GM12865 (cell line): ENCODE measurements at regions not wholly inside any gene's neighbourhood (a gene's known extent, or its start where the extent isn't known, plus 50 kb on each side); places are given as distances from the start of the nearest gene placed in this dataset.

ENCODE experiments used
- DNase-seq: peaks from one replicate; pipeline ENCODE4 v3.0.0; 2010; ENCODE audit warnings: low read depth
- H3K4me3 ChIP-seq: 2 replicates; pipeline ENCODE4 v1.5.1; 2011; ENCODE audit warnings: mild to moderate bottlenecking, low read depth, low read length, control low read depth
- TF ChIP-seq, protein P1 (sequence below): IDR thresholded peaks from 2 replicates; pipeline ENCODE4 v1.5.1; 2011; ENCODE audit warnings: low read length, control low read depth, low read depth, inconsistent platforms; ENCODE audit not compliant: insufficient read depth; ENCODE audit errors: missing control alignments

DNA sequence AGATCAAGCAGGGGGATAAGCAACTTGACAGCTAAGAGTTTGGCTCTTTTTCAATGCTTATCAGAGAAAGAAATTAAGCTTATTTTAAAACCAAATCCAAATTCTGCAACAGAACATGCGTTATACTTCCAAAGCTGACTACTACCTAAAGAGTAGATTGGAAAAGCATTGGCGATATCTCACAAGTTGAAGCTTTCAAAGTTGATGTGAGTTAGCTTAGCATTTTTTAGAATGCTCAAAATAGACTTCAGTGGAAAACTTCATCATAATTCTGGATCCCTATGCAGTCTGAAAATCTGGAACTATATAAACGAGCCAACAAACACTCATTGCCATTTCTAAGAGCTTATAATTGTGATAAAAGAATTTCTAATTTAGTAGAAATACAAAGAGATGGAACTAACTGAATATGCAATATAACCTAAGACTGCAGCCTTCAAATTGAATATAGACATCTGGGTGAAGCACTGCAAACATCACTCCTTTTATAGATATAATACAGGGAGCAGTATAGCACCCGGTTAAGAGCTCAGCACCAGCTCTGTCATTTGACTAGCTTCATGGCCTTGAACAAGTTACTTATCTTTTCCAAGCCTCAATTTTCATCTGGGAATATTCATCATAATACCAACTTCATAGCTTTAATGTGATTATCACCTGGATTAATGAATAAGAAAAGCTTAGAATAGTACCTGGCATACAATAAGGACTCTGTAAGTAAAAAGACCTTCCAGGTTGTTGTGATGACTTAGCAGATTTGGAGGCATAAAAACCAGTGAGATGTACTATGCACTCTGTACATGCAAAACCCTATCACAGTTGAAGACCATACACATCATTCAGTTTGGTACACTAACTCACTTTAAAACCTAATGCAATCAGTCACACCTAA lies 242.7 kb upstream of the TTC14 start:
- DNase-seq = no peak
- TF ChIP-seq, protein P1, sequence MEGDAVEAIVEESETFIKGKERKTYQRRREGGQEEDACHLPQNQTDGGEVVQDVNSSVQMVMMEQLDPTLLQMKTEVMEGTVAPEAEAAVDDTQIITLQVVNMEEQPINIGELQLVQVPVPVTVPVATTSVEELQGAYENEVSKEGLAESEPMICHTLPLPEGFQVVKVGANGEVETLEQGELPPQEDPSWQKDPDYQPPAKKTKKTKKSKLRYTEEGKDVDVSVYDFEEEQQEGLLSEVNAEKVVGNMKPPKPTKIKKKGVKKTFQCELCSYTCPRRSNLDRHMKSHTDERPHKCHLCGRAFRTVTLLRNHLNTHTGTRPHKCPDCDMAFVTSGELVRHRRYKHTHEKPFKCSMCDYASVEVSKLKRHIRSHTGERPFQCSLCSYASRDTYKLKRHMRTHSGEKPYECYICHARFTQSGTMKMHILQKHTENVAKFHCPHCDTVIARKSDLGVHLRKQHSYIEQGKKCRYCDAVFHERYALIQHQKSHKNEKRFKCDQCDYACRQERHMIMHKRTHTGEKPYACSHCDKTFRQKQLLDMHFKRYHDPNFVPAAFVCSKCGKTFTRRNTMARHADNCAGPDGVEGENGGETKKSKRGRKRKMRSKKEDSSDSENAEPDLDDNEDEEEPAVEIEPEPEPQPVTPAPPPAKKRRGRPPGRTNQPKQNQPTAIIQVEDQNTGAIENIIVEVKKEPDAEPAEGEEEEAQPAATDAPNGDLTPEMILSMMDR = no peak
- H3K4me3 ChIP-seq = no peak overlapping the region

GRCh38 chr3:180359953-180360279 lies 242.0 kb upstream of the TTC14 start:
- TF ChIP-seq, protein P1 = no peak
- H3K4me3 ChIP-seq = no peak overlapping the region
- DNase-seq = no peak

DNA sequence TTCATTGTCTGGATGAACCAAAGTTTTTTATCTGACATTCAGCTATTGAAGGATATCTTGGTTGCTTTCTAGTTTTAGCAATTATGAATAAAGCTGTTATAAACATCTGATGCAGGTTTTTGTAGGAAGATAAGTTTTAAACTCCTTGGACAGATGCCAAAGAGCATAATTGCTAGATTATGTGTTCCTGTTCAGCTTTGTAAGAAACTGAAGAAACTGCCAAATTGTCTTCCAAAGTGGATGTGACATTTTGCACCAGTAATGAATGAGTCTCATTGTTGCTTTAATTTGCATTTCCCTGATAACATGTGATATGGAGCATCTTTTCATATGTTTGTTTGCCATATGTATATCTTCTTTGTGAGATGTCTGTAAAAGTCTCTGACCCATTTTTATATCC lies 239.9 kb upstream of the TTC14 start:
- DNase-seq = no peak
- H3K4me3 ChIP-seq = no peak overlapping the region
- TF ChIP-seq, protein P1 = no peak

DNA sequence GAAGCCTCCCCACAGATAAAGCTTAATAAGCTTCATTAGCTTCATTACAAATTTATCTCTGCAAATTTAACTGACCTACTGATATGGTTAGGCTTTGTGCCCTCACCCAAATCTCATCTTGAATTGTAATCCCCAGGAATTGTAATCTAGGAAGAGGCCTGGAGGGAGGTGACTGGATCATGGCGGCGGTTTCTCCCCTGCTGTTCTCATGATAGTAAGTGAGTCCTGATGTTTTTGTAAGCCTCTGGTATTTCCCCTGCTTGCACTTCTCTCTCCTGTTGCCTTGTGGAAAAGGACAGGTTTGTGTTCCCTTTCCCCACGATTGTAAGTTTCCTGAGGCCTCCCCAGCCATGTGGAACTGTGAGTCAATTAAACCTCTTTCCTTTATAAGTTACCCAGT lies 226.1 kb upstream of the TTC14 start:
- TF ChIP-seq, protein P1 = no peak
- no peak overlapping the region for H3K4me3 ChIP-seq

GRCh38 chr3:180378496-180378895 lies 223.5 kb upstream of the TTC14 start:
- TF ChIP-seq, protein P1 = no peak
- DNase-seq = no peak
- no peak overlapping the region for H3K4me3 ChIP-seq

More for the DNA sequence above, 226.1 kb upstream of the TTC14 start:
- no peak for DNase-seq

- no peak overlapping the region for H3K4me3 ChIP-seq
- no peak for DNase-seq
- TF ChIP-seq, protein P1 = no peak
Observed at GRCh38 chr3:180382638-180383180, 219.3 kb upstream of the TTC14 start.
